ENCODE measurements at regions not wholly inside any gene's neighbourhood (a gene's known extent, or its start where the extent isn't known, plus 50 kb on each side); places are given as distances from the start of the nearest gene placed in this dataset.

DNA sequence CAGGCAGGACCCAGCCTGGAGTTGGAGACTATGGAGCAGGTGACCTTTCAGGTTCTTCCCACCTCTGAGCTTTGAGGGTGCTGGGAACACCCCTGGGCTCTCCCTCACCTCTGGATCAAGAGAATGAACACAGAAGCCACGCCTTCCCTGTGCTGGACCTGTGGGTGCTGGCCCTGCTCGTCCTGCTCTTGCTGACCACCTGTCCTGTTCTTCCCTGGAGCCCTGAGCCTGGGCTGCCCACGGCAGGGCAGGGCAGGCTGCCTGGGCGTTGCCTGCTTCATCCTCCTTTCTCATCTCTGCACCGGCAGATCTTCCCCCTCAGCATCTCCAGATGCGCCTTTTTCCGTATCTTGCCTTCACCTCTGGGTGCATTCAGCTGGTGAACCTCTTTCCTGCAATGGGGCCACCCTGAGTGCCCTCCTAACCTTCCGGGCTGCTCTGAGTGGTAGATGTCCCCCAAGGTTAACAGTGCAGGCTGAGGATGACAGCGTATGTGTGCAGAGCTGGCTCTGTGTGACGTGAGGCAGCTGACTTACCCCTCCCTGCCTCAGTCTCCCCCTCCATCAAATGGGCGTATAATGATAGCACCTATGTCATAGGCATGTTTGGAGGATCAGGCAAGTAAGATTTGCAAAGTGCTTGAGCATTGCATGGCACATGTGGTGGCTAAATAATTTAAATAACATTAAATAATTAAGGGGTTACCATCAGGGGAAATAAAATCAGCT is 225.8 kb upstream of the CIBAR2 start:
- Histone ChIP-seq H3K4me3 (ENCODE audit: low read depth, low read length) (no peak overlapping the region), H3K36me3 (ENCODE audit: control insufficient read depth, insufficient read depth, low read length) (no peaks in the 10 kb centered on the region), H3K27me3 (ENCODE audit: control insufficient read depth, insufficient read depth, low read length) (no peaks in the 10 kb centered on the region)
- no peak for FAIRE-seq
- TF ChIP-seq, protein P1, sequence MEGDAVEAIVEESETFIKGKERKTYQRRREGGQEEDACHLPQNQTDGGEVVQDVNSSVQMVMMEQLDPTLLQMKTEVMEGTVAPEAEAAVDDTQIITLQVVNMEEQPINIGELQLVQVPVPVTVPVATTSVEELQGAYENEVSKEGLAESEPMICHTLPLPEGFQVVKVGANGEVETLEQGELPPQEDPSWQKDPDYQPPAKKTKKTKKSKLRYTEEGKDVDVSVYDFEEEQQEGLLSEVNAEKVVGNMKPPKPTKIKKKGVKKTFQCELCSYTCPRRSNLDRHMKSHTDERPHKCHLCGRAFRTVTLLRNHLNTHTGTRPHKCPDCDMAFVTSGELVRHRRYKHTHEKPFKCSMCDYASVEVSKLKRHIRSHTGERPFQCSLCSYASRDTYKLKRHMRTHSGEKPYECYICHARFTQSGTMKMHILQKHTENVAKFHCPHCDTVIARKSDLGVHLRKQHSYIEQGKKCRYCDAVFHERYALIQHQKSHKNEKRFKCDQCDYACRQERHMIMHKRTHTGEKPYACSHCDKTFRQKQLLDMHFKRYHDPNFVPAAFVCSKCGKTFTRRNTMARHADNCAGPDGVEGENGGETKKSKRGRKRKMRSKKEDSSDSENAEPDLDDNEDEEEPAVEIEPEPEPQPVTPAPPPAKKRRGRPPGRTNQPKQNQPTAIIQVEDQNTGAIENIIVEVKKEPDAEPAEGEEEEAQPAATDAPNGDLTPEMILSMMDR (IDR thresholded peaks at IDR 0.05; ENCODE audit: insufficient read depth, low read length, severe bottlenecking), result no peak
- DNase-seq (ENCODE audit: low read depth), result no peak

DNA sequence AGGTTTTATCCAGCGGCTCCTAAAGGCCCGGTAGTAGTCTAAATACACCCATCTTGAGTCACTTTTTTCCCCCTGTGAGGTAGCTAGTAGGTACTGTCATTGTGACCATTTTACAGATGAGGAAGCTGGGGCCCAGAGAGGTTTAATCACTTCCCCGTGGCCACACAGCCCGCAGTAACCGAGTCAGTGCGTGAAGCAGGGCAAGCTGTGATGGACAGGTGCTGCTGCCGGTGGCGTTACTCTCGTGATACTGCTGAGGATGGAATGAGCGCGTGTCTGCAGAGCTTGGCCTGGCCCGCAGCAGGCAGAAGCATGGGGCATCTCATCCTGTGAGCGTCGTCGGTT is 226.3 kb upstream of the CIBAR2 start:
- no peak overlapping the region for H3K4me3 ChIP-seq (ENCODE audit: low read depth, low read length)
- TF ChIP-seq, protein P1 (IDR thresholded peaks at IDR 0.05; ENCODE audit: insufficient read depth, low read length, severe bottlenecking), result no peak
- H3K36me3 ChIP-seq (ENCODE audit: control insufficient read depth, insufficient read depth, low read length), result no peaks in the 10 kb centered on the region
- FAIRE-seq, result no peak
- DNase-seq (ENCODE audit: low read depth), result no peak
- H3K27me3 ChIP-seq (ENCODE audit: control insufficient read depth, insufficient read depth, low read length), result peaks cover 1% of the 10 kb centered on the region

DNA sequence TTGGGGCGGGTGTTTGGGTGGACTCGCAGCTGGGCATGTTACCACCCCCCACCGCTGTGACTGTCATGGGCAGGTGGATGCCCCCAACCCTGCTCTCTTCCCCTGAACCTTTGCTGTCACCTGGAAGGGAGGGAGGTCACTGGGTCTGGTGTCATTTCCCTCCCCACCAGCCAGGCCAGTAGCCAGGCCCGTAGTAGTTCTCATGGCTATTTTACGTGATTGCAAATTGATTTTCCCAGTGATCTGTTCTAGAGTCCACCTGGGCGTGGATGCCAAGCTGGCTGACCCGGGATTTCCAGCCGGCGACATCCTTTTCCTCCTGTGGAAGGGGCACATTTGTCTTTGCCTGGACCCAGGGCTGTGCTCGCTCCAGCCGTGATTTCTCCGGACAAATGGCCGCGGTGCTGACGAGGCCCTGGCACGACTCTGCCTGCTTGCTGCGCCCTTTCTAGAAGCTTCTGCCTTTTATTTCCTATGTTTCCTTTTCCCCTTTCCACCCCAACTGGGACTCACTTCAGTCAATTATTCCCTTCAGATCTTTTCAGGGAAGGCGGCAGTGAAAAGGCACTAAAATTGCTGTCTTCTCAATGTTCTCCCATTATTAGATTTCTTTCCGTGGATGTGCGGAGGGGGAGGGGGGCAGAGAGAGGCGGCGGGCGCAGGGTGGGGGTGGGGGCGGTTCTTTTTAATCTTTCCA is 226.9 kb upstream of the CIBAR2 start:
- FAIRE-seq, result no peak
- no peak overlapping the region for H3K4me3 ChIP-seq (ENCODE audit: low read depth, low read length)
- no peaks in the 10 kb centered on the region for H3K36me3 ChIP-seq (ENCODE audit: control insufficient read depth, insufficient read depth, low read length)
- no peak for DNase-seq (ENCODE audit: low read depth)
- TF ChIP-seq, protein P1 (IDR thresholded peaks at IDR 0.05; ENCODE audit: insufficient read depth, low read length, severe bottlenecking), result no peak
- peaks cover 3% of the 10 kb centered on the region for H3K27me3 ChIP-seq (ENCODE audit: control insufficient read depth, insufficient read depth, low read length)

DNA sequence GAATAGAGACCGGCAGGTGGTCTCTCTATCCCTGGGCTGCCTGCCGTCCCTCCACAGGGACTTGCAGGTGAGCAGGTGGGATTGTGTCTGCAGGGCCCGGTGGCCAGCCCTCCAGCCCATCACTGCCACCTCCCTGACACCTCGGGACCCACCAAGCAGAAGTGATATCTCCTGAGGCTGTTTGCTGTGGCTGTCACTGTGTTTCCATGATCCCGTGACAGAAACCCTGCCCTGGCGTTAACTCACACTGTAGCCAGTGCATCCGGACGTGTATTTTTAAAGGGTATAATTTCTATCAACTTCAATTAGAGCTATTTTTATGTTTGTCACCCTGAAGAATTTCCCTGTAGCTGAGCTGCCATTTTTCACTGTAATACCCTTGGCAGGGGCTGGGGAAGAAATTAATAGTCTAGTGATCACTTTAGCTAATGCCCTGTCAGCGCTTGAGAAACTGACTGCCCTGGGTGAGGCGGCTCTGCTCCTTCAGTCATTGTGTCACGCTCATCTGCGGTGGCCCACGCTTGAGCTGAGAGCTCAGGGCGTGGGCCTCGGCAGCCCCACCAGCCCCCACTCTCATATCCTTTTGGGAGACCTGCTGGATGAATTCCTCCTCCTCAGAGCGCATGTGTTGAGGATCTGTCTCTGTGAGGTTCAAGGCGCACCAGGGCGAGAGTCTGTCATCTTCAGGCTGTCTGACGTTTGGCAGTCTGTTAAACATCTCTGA is 229.9 kb upstream of the CIBAR2 start:
- peaks cover 3% of the 10 kb centered on the region for H3K27me3 ChIP-seq (ENCODE audit: control insufficient read depth, insufficient read depth, low read length)
- no peak for DNase-seq (ENCODE audit: low read depth)
- no peak for FAIRE-seq
- H3K36me3 ChIP-seq (ENCODE audit: control insufficient read depth, insufficient read depth, low read length), result no peaks in the 10 kb centered on the region
- no peak overlapping the region for H3K4me3 ChIP-seq (ENCODE audit: low read depth, low read length)
- TF ChIP-seq, protein P1 (IDR thresholded peaks at IDR 0.05; ENCODE audit: insufficient read depth, low read length, severe bottlenecking), result no peak

DNA sequence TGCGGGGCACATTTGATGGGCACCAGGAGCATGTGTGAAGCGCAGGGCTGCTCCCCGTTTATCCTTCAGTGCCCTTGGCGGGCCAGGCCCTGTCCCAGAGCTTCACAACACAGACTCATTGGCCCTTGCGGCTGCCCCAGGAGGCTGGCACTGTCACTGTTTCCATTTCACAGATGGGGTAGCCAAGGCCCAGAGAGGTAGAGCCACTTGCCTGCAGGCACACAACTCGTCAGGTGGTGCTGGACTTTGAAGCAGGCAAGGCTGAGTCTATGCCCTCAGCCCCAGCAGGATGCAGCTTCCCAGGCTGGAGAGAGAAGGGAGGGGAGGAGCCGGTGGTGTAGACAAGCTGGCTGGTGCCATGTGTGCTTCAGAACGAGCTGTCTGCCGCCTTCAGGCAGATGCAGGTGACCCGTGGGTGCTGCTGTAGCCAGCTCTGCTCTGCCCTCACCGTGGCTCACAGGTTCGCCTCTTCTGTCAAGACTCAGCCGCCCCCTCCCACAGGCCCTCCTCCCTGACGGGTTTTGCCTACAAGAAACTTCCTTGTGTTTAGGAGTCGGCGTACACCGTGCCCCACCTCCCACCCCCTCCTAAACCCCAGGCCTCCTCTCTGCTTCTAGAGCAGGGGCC is 232.3 kb upstream of the CIBAR2 start:
- DNase-seq (ENCODE audit: low read depth), result no peak
- Histone ChIP-seq H3K4me3 (ENCODE audit: low read depth, low read length) (no peak overlapping the region), H3K27me3 (ENCODE audit: control insufficient read depth, insufficient read depth, low read length) (peaks cover 3% of the 10 kb centered on the region), H3K36me3 (ENCODE audit: control insufficient read depth, insufficient read depth, low read length) (no peaks in the 10 kb centered on the region)
- peak; percentile 58 for FAIRE-seq
- TF ChIP-seq, protein P1 (IDR thresholded peaks at IDR 0.05; ENCODE audit: insufficient read depth, low read length, severe bottlenecking), result no peak

All from bronchial epithelial cell (primary cell).